ENCODE measurements at regions not wholly inside any gene's neighbourhood (a gene's known extent, or its start where the extent isn't known, plus 50 kb on each side); places are given as distances from the start of the nearest gene placed in this dataset.

GRCh38 chr6:97656706-97657350 is 373.8 kb upstream of the MMS22L start:
- no peak for DNase-seq
- no peak for TF ChIP-seq GATA1 (IDR thresholded peaks at IDR 0.05; ENCODE audit: low read depth, low read length)
- no peak for TF ChIP-seq POLR2A (IDR thresholded peaks at IDR 0.05; ENCODE audit: low read length)

DNA sequence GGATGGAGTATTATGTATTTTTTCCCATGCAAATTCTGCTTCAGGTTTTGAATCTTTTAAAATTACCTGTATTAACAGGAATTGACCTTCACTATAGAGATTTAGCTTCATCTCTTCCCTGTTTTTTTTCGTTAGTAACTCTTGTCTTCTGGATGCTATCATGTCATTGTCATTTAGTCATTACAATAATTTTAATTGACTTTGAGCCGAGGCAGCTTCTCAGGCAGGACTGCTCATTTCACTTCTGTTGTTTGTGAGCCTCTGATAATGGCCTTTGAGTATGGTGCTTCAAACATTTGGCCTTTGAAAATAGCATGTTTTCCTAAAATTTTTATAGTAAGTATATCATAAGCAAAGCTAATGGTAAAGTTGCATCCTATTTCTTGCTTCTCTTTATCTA is 375.1 kb upstream of the MMS22L start:
- DNase-seq: no peak

DNA sequence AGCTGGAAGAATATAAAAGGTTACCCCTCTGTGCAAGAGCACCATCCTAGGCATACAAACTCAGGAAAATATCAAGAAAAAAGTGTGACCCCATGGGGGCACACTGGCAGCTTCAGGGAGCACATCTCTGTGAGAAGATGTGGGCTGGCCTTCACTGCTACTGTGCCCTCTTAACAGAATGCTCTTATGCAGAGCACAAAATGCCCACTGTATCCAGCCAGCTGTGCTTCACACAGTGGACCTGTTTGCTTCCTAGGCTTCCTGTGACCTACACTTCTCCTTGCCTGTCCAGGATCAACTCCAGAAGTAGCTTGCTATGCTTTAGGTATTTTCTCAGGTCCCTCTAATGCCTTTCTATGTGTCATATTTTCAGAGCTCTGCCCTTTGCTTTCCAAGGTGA is 380.2 kb upstream of the MMS22L start:
- TF ChIP-seq GATA1 (IDR thresholded peaks at IDR 0.05; ENCODE audit: low read depth, low read length): no peak
- no peak for TF ChIP-seq POLR2A (IDR thresholded peaks at IDR 0.05; ENCODE audit: low read length)
- DNase-seq: no peak

More for the DNA sequence above, 375.1 kb upstream of the MMS22L start:
- no peak for TF ChIP-seq GATA1 (IDR thresholded peaks at IDR 0.05; ENCODE audit: low read depth, low read length)
- no peak for TF ChIP-seq POLR2A (IDR thresholded peaks at IDR 0.05; ENCODE audit: low read length)

GRCh38 chr6:97665446-97665845 is 382.4 kb upstream of the MMS22L start:
- TF ChIP-seq POLR2A (IDR thresholded peaks at IDR 0.05; ENCODE audit: low read length) (no peak), GATA1 (IDR thresholded peaks at IDR 0.05; ENCODE audit: low read depth, low read length) (no peak)
- no peak for DNase-seq

DNA sequence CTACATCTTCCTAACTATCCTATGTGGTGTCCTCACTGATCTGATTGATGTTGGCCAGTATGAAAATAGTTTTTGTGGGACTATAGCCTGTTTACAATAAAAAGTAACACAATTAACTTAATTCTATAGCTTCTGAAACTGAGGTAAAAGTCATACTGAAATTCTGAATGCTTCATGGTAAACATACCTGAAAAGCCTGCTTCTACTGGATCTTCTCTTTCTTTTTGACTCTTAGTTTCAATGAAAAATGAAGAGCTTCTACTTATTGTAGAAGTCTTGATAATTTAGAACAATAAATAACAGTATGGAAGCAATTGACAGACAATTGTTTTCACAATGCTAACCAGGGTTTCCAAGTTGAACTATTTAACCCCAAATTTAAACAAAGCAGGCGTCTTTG is 383.9 kb upstream of the MMS22L start:
- no peak for DNase-seq
- TF ChIP-seq POLR2A (IDR thresholded peaks at IDR 0.05; ENCODE audit: low read length): no peak
- no peak for TF ChIP-seq GATA1 (IDR thresholded peaks at IDR 0.05; ENCODE audit: low read depth, low read length)

- TF ChIP-seq POLR2A (IDR thresholded peaks at IDR 0.05; ENCODE audit: low read length) (no peak), GATA1 (IDR thresholded peaks at IDR 0.05; ENCODE audit: low read depth, low read length) (no peak)
- peak in 1 of 2 experiments; percentile 3 for DNase-seq
Observed at GRCh38 chr6:97668716-97669115, 385.7 kb upstream of the MMS22L start.

DNA sequence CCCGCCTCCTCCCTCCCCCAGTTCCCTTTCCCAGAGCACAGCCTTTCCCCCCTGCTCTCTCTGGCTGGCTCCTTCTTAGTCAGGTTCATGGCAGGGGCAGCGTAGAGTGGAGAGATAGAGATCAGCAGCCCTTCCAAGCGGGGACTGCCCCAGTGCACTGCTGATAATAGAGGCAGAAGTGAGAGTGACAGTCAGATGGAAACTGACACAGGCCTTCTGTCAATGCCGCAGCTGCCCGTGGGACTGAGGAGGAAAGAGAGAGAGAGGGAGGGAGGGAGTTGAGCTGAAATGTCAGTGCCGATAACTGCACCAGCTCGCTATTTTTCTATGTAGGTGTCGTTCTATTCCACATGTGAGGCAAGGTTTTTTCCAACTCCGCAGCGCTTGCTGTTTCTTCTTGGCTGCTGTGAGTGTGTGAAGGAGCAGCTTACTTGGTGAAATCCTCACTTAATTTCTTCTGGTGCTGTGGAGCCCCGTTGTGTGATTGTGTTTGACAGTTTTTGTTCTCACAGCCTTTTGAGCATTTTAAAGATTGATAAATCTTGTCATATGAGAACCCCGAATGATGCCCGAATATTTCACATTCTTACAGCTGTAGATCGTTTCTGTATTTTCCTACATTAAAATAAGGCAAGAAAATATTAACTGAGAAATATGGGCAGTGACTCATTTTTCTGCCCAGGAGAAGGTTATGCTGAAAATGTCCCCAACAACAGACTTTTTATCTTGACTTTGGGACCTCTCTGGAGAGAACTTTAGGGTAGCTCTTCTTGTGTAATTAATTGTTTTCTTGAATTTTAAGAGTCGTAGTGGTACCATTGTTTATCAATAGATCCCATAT is 386.4 kb upstream of the MMS22L start:
- no peak for TF ChIP-seq GATA1 (IDR thresholded peaks at IDR 0.05; ENCODE audit: low read depth, low read length)
- TF ChIP-seq POLR2A (IDR thresholded peaks at IDR 0.05; ENCODE audit: low read length): no peak
- DNase-seq: peak in 1 of 2 experiments; percentile 18

DNA sequence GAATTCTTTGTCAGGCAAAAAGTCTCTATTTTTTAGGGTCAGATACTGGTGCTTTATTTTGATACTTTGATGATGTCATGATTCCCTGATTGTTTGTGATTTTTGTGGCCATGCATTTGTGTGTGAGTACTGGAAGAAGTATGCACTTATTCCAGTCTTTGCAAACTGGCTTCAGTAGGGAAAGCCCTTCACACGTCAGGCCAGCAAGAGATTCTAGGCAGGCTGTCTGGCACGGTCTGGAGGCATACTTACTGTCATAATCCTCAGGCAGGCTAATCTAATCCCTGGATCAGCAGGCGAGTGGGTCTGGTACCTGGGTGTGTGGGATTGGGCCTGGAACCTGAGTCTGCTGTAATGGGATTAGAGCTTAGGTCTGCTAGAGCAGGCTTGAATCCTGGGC is 391.8 kb upstream of the MMS22L start:
- DNase-seq: no peak
- TF ChIP-seq GATA1 (IDR thresholded peaks at IDR 0.05; ENCODE audit: low read depth, low read length) (no peak), POLR2A (IDR thresholded peaks at IDR 0.05; ENCODE audit: low read length) (no peak)

DNA sequence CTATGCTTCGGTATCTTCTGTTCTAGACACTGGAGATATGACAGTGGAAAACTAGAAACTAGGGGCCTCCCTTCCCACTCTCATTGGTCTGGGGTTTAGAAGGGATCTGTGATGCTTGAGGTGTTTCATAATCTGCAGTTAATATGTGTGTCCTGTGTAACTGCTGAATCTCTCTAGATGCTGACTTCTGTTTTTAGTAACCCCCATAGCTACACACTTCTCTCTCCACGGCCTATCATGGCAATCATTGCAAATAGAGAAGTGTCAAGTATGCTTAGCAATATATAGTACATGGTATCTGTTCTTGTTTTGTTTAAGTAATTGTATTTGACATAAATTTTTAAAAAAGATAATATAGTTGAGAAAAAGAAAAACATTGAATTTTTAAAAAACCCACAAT is 394.6 kb upstream of the MMS22L start:
- no peak for TF ChIP-seq GATA1 (IDR thresholded peaks at IDR 0.05; ENCODE audit: low read depth, low read length)
- no peak for DNase-seq

DNA sequence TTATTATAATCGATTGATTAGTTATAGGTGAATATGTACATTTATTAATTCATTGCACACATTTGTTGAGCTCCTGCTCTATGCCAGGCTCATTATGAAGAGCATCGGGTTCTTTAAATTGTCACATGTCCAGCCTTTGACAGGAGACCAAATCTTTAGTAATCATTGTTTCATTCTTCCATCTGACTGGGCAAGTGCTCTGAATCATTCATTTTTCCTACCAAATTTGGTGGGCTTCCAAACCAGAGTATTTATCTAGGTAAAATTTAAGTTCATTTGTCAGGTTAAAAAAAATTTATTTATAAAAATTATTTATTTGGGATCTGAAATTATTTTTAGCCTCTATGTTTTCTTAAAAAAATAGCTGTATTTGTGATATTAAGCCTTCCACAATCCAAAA is 404.9 kb upstream of the MMS22L start:
- DNase-seq: no peak
- TF ChIP-seq GATA1 (IDR thresholded peaks at IDR 0.05; ENCODE audit: low read depth, low read length) (no peak), POLR2A (IDR thresholded peaks at IDR 0.05; ENCODE audit: low read length) (no peak)

DNA sequence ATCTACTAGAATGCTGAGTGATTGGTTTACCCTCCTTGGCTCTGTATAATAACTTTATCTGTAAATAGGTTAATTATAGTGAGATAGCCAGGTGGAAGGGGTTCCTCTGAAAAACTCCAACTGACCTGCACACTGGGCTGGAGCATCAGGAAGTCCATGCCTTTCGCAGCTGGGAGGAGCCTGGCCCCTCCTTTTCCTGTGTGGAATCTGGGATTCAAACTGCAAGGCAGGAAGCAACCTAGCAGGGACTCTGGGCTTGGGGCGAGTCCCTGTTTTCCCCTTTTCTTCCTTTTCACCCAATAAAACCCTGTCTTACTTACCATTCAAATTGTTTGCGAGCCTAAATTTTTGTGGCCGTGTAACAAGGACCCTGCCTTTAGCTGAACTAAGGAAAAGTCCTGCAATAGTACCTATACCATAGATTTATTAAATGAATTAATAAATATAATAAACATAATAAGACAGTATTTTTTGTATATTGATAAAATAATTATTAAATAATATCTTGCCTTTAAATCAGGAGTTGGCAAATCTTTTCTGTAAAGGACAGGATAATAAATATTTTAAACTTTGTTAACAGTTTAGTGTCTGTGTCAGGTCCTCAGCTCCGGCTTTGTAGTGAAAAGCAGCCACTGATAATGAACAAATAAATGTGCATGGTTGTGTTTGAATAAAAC is 406.2 kb upstream of the MMS22L start:
- no peak for TF ChIP-seq POLR2A (IDR thresholded peaks at IDR 0.05; ENCODE audit: low read length)
- DNase-seq: no peak

DNA sequence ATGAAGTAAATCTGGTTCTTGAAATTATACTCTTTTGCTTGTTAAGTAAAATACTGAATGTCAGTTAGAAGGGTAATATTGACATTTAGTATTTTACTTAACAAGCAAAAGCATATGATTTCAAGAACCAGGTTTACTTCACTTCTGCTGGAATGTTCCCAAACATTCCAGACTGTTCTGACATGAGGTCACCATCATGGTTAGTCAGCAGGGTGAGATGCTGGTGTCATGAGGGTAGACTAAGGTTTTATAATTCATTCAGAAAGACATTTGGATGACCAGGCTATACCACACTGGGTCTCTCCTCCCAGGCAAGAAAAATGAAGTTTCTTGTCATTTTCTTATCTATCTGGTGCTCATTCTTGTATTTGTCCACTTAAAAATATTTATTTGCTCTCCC is 414.4 kb upstream of the MMS22L start:
- no peak for DNase-seq
- TF ChIP-seq GATA1 (IDR thresholded peaks at IDR 0.05; ENCODE audit: low read depth, low read length): no peak
- TF ChIP-seq POLR2A (IDR thresholded peaks at IDR 0.05; ENCODE audit: low read length): no peak

GRCh38 chr6:97701801-97702200 is 418.8 kb upstream of the MMS22L start:
- DNase-seq: no peak
- no peak for TF ChIP-seq GATA1 (IDR thresholded peaks at IDR 0.05; ENCODE audit: low read depth, low read length)
- TF ChIP-seq POLR2A (IDR thresholded peaks at IDR 0.05; ENCODE audit: low read length): no peak

DNA sequence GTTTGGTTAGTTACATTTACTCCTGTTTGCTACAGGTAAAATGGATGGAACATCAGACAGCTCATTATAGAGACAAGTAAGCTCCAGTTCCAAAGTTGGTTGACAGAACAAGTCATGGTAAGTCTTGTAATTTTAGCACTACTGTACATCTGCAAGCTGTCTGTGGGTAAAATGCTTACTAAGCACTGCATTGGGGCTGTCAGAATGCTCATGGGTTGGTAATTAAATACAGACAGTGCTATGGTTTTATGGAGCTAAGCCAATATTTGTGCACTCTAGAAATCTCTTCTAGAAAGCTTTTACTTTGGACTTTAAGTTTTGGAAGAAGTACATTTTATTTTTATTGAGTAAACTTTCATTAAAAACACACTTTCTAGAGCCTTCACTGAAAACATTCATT is 419.2 kb upstream of the MMS22L start:
- DNase-seq: no peak
- TF ChIP-seq POLR2A (IDR thresholded peaks at IDR 0.05; ENCODE audit: low read length) (no peak), GATA1 (IDR thresholded peaks at IDR 0.05; ENCODE audit: low read depth, low read length) (no peak)
